IMR-90 (cell line): ENCODE measurements at regions not wholly inside any gene's neighbourhood (a gene's known extent, or its start where the extent isn't known, plus 50 kb on each side); places are given as distances from the start of the nearest gene placed in this dataset.

Experiments used
- CTCF ChIP-seq: conservative IDR thresholded peaks from 2 replicates; pipeline ENCODE4 v1.5.1; 2012; ENCODE audit warnings: mild to moderate bottlenecking, low read depth, low read length, improper control_type of control experiment
- FOS ChIP-seq: fragments of 150-350 bp; IDR thresholded peaks from 2 replicates; pipeline ENCODE4 v1.6.1; 2016; ENCODE audit warnings: low read depth, low read length
- POLR2A ChIP-seq: IDR thresholded peaks from 2 replicates; pipeline ENCODE4 v1.6.1; 2012; ENCODE audit warnings: mild to moderate bottlenecking, low read depth, low read length

- TF ChIP-seq FOS (no peak), CTCF (no peak), POLR2A (no peak)
Measured at GRCh38 chr7:13069841-13070240, 382.4 kb downstream of the ARL4A start.
